Activated CD4-positive, alpha-beta T cell treated with anti-CD3 and anti-CD28 coated beads for 36 hours (primary cell): ENCODE measurements at regions not wholly inside any gene's neighbourhood (a gene's known extent, or its start where the extent isn't known, plus 50 kb on each side); places are given as distances from the start of the nearest gene placed in this dataset.
A peak's percentile ranks its signal among the peaks of the same experiment; 100 is the strongest.

Source experiments
- ATAC-seq: fragments of 200-7000 bp; cut with Tn5 transposase; one replicate; pipeline ENCODE4 v1.10.0; 2021; ENCODE audit warnings: mild to moderate bottlenecking, moderate library complexity
- CTCF ChIA-PET: fragments of 350-600 bp; sonication (Branson Sonifier 250); formaldehyde crosslinking; loops from one replicate; lab custom pipeline; 2021; ENCODE audit warnings: antibody characterized with exemption; lab: Charles Lee
- POLR2A ChIA-PET: fragments of 350-600 bp; sonication (Branson Sonifier 250); formaldehyde crosslinking; loops from one replicate; lab custom pipeline; 2021; ENCODE audit warnings: antibody characterized with exemption, inconsistent platforms; lab: Charles Lee
- DNase-seq: peaks from one replicate; pipeline ENCODE4 v3.0.0-alpha.2; 2020
- H3K27ac Mint-ChIP-seq: one replicate; pipeline ENCODE4 v1.8.0; 2021; ENCODE audit warnings: mixed read lengths
- H3K27me3 Mint-ChIP-seq: one replicate; pipeline ENCODE4 v1.8.0; 2021; ENCODE audit warnings: mixed read lengths
- H3K36me3 Mint-ChIP-seq: one replicate; pipeline ENCODE4 v1.8.0; 2021; ENCODE audit warnings: low read depth, mixed read lengths
- H3K4me1 Mint-ChIP-seq: one replicate; pipeline ENCODE4 v1.8.0; 2021; ENCODE audit warnings: mixed read lengths
- H3K4me3 Mint-ChIP-seq: one replicate; pipeline ENCODE4 v1.8.0; 2021; ENCODE audit warnings: mild to moderate bottlenecking, moderate library complexity, mixed read lengths
- H3K9me3 Mint-ChIP-seq: one replicate; pipeline ENCODE4 v1.8.0; 2021; ENCODE audit warnings: low read depth, mixed read lengths
- intact Hi-C, 2 experiments: fragments of 100-400 bp; cut with DNase I in 1 of 2; cut with micrococcal nuclease in 1 of 2; formaldehyde crosslinking; loops; one replicate each; pipeline versions ENCODE4 v1.14.2 to v1.15.1; 2022 to 2024; cut with DNase I, micrococcal nuclease

GRCh38 chr21:35226968-35227744 lies 178.1 kb upstream of the RUNX1 start:
- Mint-ChIP-seq H3K4me3 (peak overlapping the region; percentile 45), H3K27me3 (no peaks in the 10 kb centered on the region), H3K27ac (peak overlapping the region; percentile 85), H3K9me3 (no peaks in the 10 kb centered on the region), H3K4me1 (peaks cover 37% of the 10 kb centered on the region), H3K36me3 (no peaks in the 10 kb centered on the region)
- CTCF ChIA-PET: interaction anchor here (1.3 to 1.5 kb wide), 2 partner anchors 14 to 176 kb away, joined by 3 read pairs; no protein-coding TSS in a partner anchor
- POLR2A ChIA-PET: no interaction called here
- intact Hi-C loops: loop anchor here (2.0 to 10.0 kb wide), 2 partner anchors 338 to 342 kb away; no protein-coding TSS in a partner anchor
- DNase-seq (peak; percentile 73), ATAC-seq (peak; percentile 83)

GRCh38 chr21:35226328-35226727 lies 177.2 kb upstream of the RUNX1 start:
- CTCF ChIA-PET: interaction anchor here (1.0 to 1.5 kb wide), 3 partner anchors 15 to 283 kb away, joined by 3 read pairs; no protein-coding TSS in a partner anchor
- peak overlapping the region; percentile 81 for H3K27ac Mint-ChIP-seq
- intact Hi-C loops: loop anchor here (2.0 to 10.0 kb wide), 2 partner anchors 338 to 342 kb away; no protein-coding TSS in a partner anchor
- no peak overlapping the region for H3K4me3 Mint-ChIP-seq
- DNase-seq (no peak), ATAC-seq (no peak)
- H3K4me1 Mint-ChIP-seq: peaks cover 45% of the 10 kb centered on the region
- no peaks in the 10 kb centered on the region for H3K27me3 Mint-ChIP-seq
- no peaks in the 10 kb centered on the region for H3K36me3 Mint-ChIP-seq
- H3K9me3 Mint-ChIP-seq: no peaks in the 10 kb centered on the region
- POLR2A ChIA-PET: no interaction called here

- Mint-ChIP-seq H3K9me3 (no peaks in the 10 kb centered on the region), H3K27ac (no peak overlapping the region), H3K27me3 (no peaks in the 10 kb centered on the region), H3K4me3 (no peak overlapping the region), H3K4me1 (peaks cover 45% of the 10 kb centered on the region), H3K36me3 (no peaks in the 10 kb centered on the region)
- CTCF ChIA-PET: interaction anchor here (1.0 kb wide), 1 partner anchor 283 kb away, joined by 3 read pairs; no protein-coding TSS in a partner anchor
- DNase-seq (no peak), ATAC-seq (no peak)
- intact Hi-C loops: loop anchor here in 1 of 2 experiments (10.0 kb wide), 1 partner anchor 341 kb away; no protein-coding TSS in a partner anchor
- POLR2A ChIA-PET: no interaction called here
Measured at GRCh38 chr21:35225573-35225972, 176.5 kb upstream of the RUNX1 start.

- no peaks in the 10 kb centered on the region for H3K9me3 Mint-ChIP-seq
- DNase-seq (no peak), ATAC-seq (no peak)
- H3K27me3 Mint-ChIP-seq: no peaks in the 10 kb centered on the region
- no peaks in the 10 kb centered on the region for H3K36me3 Mint-ChIP-seq
- ChIA-PET CTCF (interaction anchor here (0.7 to 0.9 kb wide), 3 partner anchors 16 to 286 kb away, joined by 3 to 5 read pairs (median 4); no protein-coding TSS in a partner anchor), POLR2A (no interaction called here)
- H3K4me1 Mint-ChIP-seq: peaks cover 45% of the 10 kb centered on the region
- H3K4me3 Mint-ChIP-seq: no peak overlapping the region
- peak overlapping the region; percentile 20 for H3K27ac Mint-ChIP-seq
- intact Hi-C loops: loop anchor here (2.0 to 10.0 kb wide), 6 partner anchors 46 to 516 kb away; no protein-coding TSS in a partner anchor
Measured at GRCh38 chr21:35223480-35224156, 174.5 kb upstream of the RUNX1 start.

GRCh38 chr21:35222541-35222941 lies 173.4 kb upstream of the RUNX1 start:
- intact Hi-C loops: loop anchor here (1.0 to 10.0 kb wide), 10 partner anchors 45 to 515 kb away; no protein-coding TSS in a partner anchor
- DNase-seq: peak; percentile 74
- no peaks in the 10 kb centered on the region for H3K27me3 Mint-ChIP-seq
- peak; percentile 65 for ATAC-seq
- H3K9me3 Mint-ChIP-seq: no peaks in the 10 kb centered on the region
- CTCF ChIA-PET: interaction anchor here (0.7 to 0.9 kb wide), 3 partner anchors 15 to 287 kb away, joined by 3 to 5 read pairs (median 4); no protein-coding TSS in a partner anchor
- H3K4me3 Mint-ChIP-seq: peak overlapping the region; percentile 11
- H3K27ac Mint-ChIP-seq: peak overlapping the region; percentile 77
- POLR2A ChIA-PET: interaction anchor here (0.7 to 1.5 kb wide), 2 partner anchors 125 to 127 kb away, joined by 3 to 4 read pairs; no protein-coding TSS in a partner anchor
- no peaks in the 10 kb centered on the region for H3K36me3 Mint-ChIP-seq
- H3K4me1 Mint-ChIP-seq: peaks cover 49% of the 10 kb centered on the region

- ATAC-seq (no peak), DNase-seq (no peak)
- Mint-ChIP-seq H3K9me3 (no peaks in the 10 kb centered on the region), H3K27ac (peak overlapping the region; percentile 77), H3K27me3 (no peaks in the 10 kb centered on the region), H3K36me3 (no peaks in the 10 kb centered on the region), H3K4me3 (peak overlapping the region; percentile 11), H3K4me1 (peaks cover 49% of the 10 kb centered on the region)
- ChIA-PET CTCF (interaction anchor here (0.7 to 1.2 kb wide), 2 partner anchors 13 to 138 kb away, joined by 3 read pairs; no protein-coding TSS in a partner anchor), POLR2A (interaction anchor here (1.5 kb wide), 1 partner anchor 126 kb away, joined by 3 read pairs; no protein-coding TSS in a partner anchor)
- intact Hi-C loops: loop anchor here (1.0 to 10.0 kb wide), 10 partner anchors 45 to 515 kb away; no protein-coding TSS in a partner anchor
Measured at GRCh38 chr21:35222021-35222420, 172.9 kb upstream of the RUNX1 start.

- ChIA-PET CTCF (no interaction called here), POLR2A (no interaction called here)
- H3K4me3 Mint-ChIP-seq: no peak overlapping the region
- H3K36me3 Mint-ChIP-seq: no peaks in the 10 kb centered on the region
- no peaks in the 10 kb centered on the region for H3K27me3 Mint-ChIP-seq
- no peaks in the 10 kb centered on the region for H3K9me3 Mint-ChIP-seq
- no peak overlapping the region for H3K27ac Mint-ChIP-seq
- peaks cover 41% of the 10 kb centered on the region for H3K4me1 Mint-ChIP-seq
- intact Hi-C loops: loop anchor here (5.0 to 10.0 kb wide), 3 partner anchors 43 to 513 kb away; no protein-coding TSS in a partner anchor
- ATAC-seq (no peak), DNase-seq (no peak)
Measured at GRCh38 chr21:35220301-35220700, 171.2 kb upstream of the RUNX1 start.

- no peaks in the 10 kb centered on the region for H3K27me3 Mint-ChIP-seq
Measured at GRCh38 chr21:35219719-35220118, 170.6 kb upstream of the RUNX1 start.

GRCh38 chr21:35219291-35219690 lies 170.2 kb upstream of the RUNX1 start:
- CTCF ChIA-PET: interaction anchor here (0.5 to 1.5 kb wide), 2 partner anchors 10 to 243 kb away, joined by 3 to 4 read pairs; no protein-coding TSS in a partner anchor
- DNase-seq (no peak), ATAC-seq (no peak)
- no peaks in the 10 kb centered on the region for H3K36me3 Mint-ChIP-seq
- H3K9me3 Mint-ChIP-seq: no peaks in the 10 kb centered on the region
- H3K4me3 Mint-ChIP-seq: no peak overlapping the region
- no peak overlapping the region for H3K27ac Mint-ChIP-seq
- intact Hi-C loops: loop anchor here in 1 of 2 experiments (10.0 kb wide), 1 partner anchor 84 kb away; no protein-coding TSS in a partner anchor
- POLR2A ChIA-PET: no interaction called here
- no peaks in the 10 kb centered on the region for H3K27me3 Mint-ChIP-seq
- H3K4me1 Mint-ChIP-seq: peaks cover 41% of the 10 kb centered on the region

More at GRCh38 chr21:35219719-35220118, 170.6 kb upstream of the RUNX1 start:
- intact Hi-C loops: loop anchor here (5.0 to 10.0 kb wide), 4 partner anchors 42 to 512 kb away; no protein-coding TSS in a partner anchor
- Mint-ChIP-seq H3K9me3 (no peaks in the 10 kb centered on the region), H3K36me3 (no peaks in the 10 kb centered on the region), H3K27ac (no peak overlapping the region), H3K4me3 (no peak overlapping the region), H3K4me1 (peaks cover 41% of the 10 kb centered on the region)
- no peak for ATAC-seq
- CTCF ChIA-PET: interaction anchor here (1.5 kb wide), 1 partner anchor 10 kb away, joined by 4 read pairs; no protein-coding TSS in a partner anchor
- no peak for DNase-seq
- POLR2A ChIA-PET: no interaction called here

GRCh38 chr21:35217504-35218060 lies 168.5 kb upstream of the RUNX1 start:
- CTCF ChIA-PET: no interaction called here
- peak overlapping the region; percentile 85 for H3K27ac Mint-ChIP-seq

More at GRCh38 chr21:35217504-35218060, 168.5 kb upstream of the RUNX1 start:
- POLR2A ChIA-PET: interaction anchor here (0.5 kb wide), 1 partner anchor 171 kb away, joined by 4 read pairs; no protein-coding TSS in a partner anchor
- intact Hi-C loops: loop anchor here in 1 of 2 experiments (10.0 kb wide), 1 partner anchor 83 kb away; no protein-coding TSS in a partner anchor
- Mint-ChIP-seq H3K4me3 (no peak overlapping the region), H3K27me3 (no peaks in the 10 kb centered on the region), H3K9me3 (no peaks in the 10 kb centered on the region), H3K36me3 (no peaks in the 10 kb centered on the region), H3K4me1 (peaks cover 28% of the 10 kb centered on the region)
- ATAC-seq (peak; percentile 93), DNase-seq (peak; percentile 71)
